ENCODE measurements at regions not wholly inside any gene's neighbourhood (a gene's known extent, or its start where the extent isn't known, plus 50 kb on each side); places are given as distances from the start of the nearest gene placed in this dataset.
A peak's percentile ranks its signal among the peaks of the same experiment; 100 is the strongest.

DNA sequence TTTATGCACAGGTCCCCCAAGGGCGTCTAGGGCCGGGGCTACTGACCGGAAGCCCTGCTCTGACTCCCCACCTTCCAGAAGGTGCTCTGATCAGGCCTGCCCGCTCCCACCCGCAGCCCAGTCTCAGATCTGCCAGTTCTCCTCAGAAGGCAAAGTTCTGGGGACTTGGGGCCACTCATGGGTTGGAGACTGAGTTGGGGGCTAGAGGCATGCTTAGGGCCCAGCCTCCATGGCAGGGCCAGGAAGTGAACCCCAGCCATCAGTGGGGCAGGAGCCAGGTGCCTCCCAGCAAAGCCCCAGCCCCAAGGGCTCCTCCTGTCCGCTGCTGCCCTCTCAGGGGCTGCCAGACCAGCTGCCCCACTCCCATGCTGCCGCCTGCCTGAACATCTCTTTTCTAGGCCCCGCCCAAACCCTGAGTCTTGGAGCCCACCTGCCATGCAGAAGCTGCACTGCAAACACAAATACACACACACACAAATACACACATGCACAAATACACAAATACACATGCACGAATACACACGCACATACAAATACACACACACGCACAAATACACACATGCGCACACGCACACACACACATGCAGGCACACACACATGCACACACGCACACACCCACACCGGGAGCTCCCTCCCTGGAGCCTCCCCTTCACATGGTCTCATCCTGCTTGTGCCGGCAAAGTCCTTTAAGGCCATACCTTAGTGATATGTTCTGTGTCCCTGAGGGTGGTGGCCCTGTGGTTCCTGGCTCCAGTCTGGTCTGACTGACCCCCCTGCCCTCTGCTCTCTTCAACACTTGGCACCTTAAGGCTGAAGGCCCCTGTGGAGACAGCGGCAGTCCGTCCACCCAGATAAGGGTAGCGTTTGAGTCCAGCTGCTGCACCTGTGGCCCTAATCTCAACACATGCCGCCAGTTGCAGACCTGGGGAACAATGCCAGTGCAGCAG lies 59.2 kb upstream of the KLF13 start:
- intact Hi-C loops (cut with DNase I) = no loop called here
- TF ChIP-seq, protein P1, sequence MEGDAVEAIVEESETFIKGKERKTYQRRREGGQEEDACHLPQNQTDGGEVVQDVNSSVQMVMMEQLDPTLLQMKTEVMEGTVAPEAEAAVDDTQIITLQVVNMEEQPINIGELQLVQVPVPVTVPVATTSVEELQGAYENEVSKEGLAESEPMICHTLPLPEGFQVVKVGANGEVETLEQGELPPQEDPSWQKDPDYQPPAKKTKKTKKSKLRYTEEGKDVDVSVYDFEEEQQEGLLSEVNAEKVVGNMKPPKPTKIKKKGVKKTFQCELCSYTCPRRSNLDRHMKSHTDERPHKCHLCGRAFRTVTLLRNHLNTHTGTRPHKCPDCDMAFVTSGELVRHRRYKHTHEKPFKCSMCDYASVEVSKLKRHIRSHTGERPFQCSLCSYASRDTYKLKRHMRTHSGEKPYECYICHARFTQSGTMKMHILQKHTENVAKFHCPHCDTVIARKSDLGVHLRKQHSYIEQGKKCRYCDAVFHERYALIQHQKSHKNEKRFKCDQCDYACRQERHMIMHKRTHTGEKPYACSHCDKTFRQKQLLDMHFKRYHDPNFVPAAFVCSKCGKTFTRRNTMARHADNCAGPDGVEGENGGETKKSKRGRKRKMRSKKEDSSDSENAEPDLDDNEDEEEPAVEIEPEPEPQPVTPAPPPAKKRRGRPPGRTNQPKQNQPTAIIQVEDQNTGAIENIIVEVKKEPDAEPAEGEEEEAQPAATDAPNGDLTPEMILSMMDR (IDR thresholded peaks at IDR 0.05) = no peak
- Histone ChIP-seq H3K4me3 (no peak overlapping the region), H3K36me3 (no peaks in the 10 kb centered on the region), H3K4me1 (peaks cover 52% of the 10 kb centered on the region), H3K9me3 (no peaks in the 10 kb centered on the region), H3K27me3 (no peaks in the 10 kb centered on the region), H3K27ac (peak overlapping the region; percentile 73)
- no peak for ATAC-seq
- peak; percentile 59 for DNase-seq

DNA sequence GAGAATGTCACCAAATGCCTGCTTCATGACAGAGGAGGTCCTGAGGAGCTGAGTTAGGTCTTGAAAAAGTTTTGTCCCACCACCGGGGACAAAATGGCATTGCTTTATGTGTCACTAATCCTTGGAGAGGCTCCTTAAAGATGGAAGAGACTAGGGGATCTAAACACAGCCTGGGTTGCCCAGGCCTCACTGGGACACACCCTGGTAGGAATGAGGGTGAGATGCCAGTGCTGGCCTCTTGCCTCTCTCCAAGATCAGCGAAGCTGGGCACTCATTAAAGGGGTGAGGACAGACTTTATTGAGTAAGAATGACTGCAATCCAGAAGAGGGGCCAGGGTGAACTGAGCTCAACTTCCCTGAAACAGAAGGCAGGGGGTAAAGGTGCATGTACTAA lies 58.5 kb upstream of the KLF13 start:
- H3K4me3 ChIP-seq = no peak overlapping the region
- peaks cover 53% of the 10 kb centered on the region for H3K4me1 ChIP-seq
- no peaks in the 10 kb centered on the region for H3K36me3 ChIP-seq
- ATAC-seq = peak; percentile 33
- intact Hi-C loops (cut with DNase I) = no loop called here
- H3K27ac ChIP-seq = no peak overlapping the region
- TF ChIP-seq, protein P1 (IDR thresholded peaks at IDR 0.05) = no peak
- no peaks in the 10 kb centered on the region for H3K9me3 ChIP-seq
- no peaks in the 10 kb centered on the region for H3K27me3 ChIP-seq
- peak; percentile 67 for DNase-seq

DNA sequence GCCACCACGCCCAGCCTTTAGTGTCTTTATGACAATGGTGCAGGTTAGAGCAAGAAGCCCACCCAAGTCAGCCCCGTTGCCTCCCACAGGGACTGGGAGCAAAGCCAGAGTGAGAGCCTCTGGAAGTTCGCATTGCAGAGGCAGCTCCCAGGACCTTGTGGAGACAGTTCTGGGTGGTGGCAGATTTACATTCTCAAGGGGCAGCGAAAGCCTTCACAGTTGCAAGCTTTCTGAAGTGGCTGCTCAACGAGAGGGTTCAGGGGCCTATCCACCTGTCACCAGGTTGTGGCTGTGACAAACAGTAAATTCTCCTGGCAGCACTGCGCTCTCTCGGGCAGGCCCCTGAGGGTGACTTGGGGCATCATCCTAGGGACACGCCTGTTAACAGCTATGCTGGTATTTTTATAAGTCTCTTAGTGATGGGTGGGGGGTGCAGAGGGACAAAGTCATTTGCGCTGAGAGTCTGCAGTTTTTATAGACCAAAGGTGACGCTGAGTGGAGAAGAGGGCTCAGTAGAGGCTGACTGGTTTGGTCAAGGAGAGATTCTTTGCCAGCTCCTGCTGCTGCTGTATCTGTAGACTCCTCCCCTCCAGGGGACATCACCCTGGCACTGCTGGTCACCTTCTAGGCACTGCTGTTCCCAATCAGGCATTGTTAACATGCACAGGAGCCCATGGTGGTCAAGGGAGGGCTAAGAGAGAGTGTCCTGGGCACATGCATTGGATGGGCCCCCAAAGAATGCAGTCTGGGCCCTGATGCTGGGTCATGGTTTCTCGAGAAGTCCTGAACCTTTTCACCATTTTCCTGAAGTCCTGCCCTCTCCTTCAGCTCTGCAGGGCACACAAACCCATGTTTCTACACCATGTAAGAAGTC lies 57.5 kb upstream of the KLF13 start:
- DNase-seq = no peak
- Histone ChIP-seq H3K4me1 (peaks cover 43% of the 10 kb centered on the region), H3K9me3 (no peaks in the 10 kb centered on the region), H3K36me3 (no peaks in the 10 kb centered on the region), H3K4me3 (no peak overlapping the region), H3K27me3 (no peaks in the 10 kb centered on the region), H3K27ac (no peak overlapping the region)
- TF ChIP-seq, protein P1 (IDR thresholded peaks at IDR 0.05) = no peak
- intact Hi-C loops (cut with DNase I) = no loop called here
- no peak for ATAC-seq

DNA sequence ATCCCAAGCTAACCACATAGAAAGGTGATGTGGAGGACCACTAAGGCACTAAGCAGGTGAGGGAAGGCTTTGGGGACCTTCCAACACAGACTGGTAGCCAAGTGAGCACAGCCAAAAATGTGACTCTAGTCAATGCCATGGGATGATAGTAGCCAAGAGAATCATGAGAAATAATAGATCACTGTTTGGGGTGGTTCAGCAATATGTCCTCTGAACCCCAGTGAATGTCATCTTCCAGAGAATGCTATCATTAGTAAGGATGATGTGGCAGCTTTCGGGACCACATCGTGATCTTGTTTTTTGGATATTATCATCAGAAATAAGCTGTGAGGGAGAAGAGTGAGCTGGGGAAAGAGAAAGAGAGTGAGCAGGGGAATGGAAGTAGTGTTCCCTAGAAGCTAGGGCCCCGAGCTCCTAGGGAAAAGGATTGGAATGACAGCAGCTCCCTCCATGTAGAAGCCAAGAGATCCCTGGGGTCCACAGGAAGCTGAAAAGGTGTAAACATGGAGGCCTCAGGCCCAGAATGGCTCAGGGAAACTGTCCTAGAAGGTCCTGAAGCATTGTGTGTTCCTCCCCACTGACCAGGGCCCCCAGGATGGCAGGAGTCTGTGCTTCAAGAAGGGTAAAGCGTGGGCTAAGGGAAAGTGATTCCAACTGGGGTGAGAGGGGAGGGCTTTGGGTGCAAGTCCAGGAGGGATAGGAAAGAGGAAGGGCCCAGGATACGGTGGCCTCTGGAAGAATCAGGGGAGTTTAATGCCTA lies 56.6 kb upstream of the KLF13 start:
- Histone ChIP-seq H3K4me3 (no peak overlapping the region), H3K4me1 (peaks cover 39% of the 10 kb centered on the region), H3K36me3 (no peaks in the 10 kb centered on the region), H3K27me3 (no peaks in the 10 kb centered on the region), H3K9me3 (no peaks in the 10 kb centered on the region), H3K27ac (no peak overlapping the region)
- DNase-seq (no peak), ATAC-seq (no peak)
- TF ChIP-seq, protein P1 (IDR thresholded peaks at IDR 0.05) = no peak
- intact Hi-C loops (cut with DNase I) = no loop called here

DNA sequence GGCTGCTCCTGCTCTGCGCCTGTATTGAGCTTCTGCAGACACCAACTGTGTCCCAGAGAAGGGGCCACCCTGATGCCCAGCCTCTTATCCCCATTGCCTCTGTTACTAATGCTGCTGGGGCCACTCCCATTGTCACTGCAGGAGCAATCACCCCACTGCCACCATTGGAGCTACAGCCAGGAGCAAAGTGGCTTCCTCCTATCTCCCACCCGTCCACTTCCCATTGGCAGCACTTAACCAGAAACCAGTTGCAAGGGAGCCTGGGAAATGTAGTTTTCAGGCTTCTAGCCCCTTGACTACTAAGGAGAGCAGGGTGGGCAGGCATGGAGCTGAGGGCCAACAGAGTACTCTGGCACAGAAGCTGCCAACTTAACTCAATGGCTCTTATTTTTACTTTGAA lies 55.9 kb upstream of the KLF13 start:
- H3K9me3 ChIP-seq = no peaks in the 10 kb centered on the region
- intact Hi-C loops (cut with DNase I) = no loop called here
- no peak for DNase-seq
- H3K36me3 ChIP-seq = no peaks in the 10 kb centered on the region
- no peak overlapping the region for H3K4me3 ChIP-seq
- no peak for ATAC-seq
- H3K27me3 ChIP-seq = no peaks in the 10 kb centered on the region
- TF ChIP-seq, protein P1 (IDR thresholded peaks at IDR 0.05) = no peak
- peaks cover 31% of the 10 kb centered on the region for H3K4me1 ChIP-seq
- H3K27ac ChIP-seq = no peak overlapping the region

All from upper lobe of right lung (tissue), 1 donor.